Hepatocyte (in vitro differentiated cells): ENCODE measurements at regions not wholly inside any gene's neighbourhood (a gene's known extent, or its start where the extent isn't known, plus 50 kb on each side); places are given as distances from the start of the nearest gene placed in this dataset.
"Not testable (repeated sequence)": the region's sequence is repeated elsewhere in the genome, so short reads cannot be mapped to it uniquely, and the experiment has no call there.

Experiments
- DNase-seq: peaks from one replicate; pipeline ENCODE4 v3.0.0-alpha.2; 2016; ENCODE audit warnings: low spot score
- H2AFZ ChIP-seq: fragments of 200-600 bp; sonication (generic); 2 replicates; pipeline ENCODE4 v1.6.0; 2016; ENCODE audit warnings: antibody characterized with exemption, mild to moderate bottlenecking
- H3K27ac ChIP-seq: fragments of 200-600 bp; sonication (generic); 2 replicates; pipeline ENCODE4 v1.5.1; 2016; ENCODE audit warnings: mild to moderate bottlenecking
- H3K27me3 ChIP-seq: fragments of 200-600 bp; sonication (generic); 2 replicates; pipeline ENCODE4 v1.6.1; 2016
- H3K36me3 ChIP-seq: fragments of 200-600 bp; sonication (generic); replicated peaks from 2 replicates; pipeline ENCODE4 v1.5.1; 2016; ENCODE audit warnings: low read depth; ENCODE audit not compliant: insufficient read depth
- H3K4me1 ChIP-seq: fragments of 200-600 bp; sonication (generic); 2 replicates; pipeline ENCODE4 v1.5.1; 2016; ENCODE audit warnings: mild to moderate bottlenecking, moderate library complexity; ENCODE audit not compliant: insufficient read depth
- H3K4me2 ChIP-seq: fragments of 200-600 bp; sonication (generic); 2 replicates; pipeline ENCODE4 v1.6.0; 2016
- H3K4me3 ChIP-seq: fragments of 200-600 bp; sonication (generic); 2 replicates; pipeline ENCODE4 v1.5.1; 2016; ENCODE audit warnings: mild to moderate bottlenecking
- H3K79me2 ChIP-seq: fragments of 200-600 bp; sonication (generic); 2 replicates; pipeline ENCODE4 v1.6.0; 2017; ENCODE audit warnings: mild to moderate bottlenecking
- H3K9me2 ChIP-seq: fragments of 200-600 bp; sonication (generic); replicated peaks from 2 replicates; pipeline ENCODE4 v1.6.0; 2017; ENCODE audit warnings: mild to moderate bottlenecking; ENCODE audit not compliant: insufficient read depth
- H3K9me3 ChIP-seq: fragments of 200-600 bp; sonication (generic); 2 replicates; pipeline ENCODE4 v1.5.1; 2016; ENCODE audit warnings: low read depth, mild to moderate bottlenecking
- H4K20me1 ChIP-seq: fragments of 200-600 bp; sonication (generic); 2 replicates; pipeline ENCODE4 v1.6.0; 2016; ENCODE audit warnings: mild to moderate bottlenecking; ENCODE audit not compliant: insufficient read depth, poor library complexity, severe bottlenecking
- CTCF ChIP-seq: fragments of 200-600 bp; sonication (generic); IDR thresholded peaks from 2 replicates; pipeline ENCODE4 v1.5.1; 2016; ENCODE audit warnings: antibody characterized with exemption, mild to moderate bottlenecking; ENCODE audit not compliant: poor library complexity
- EZH2 ChIP-seq: fragments of 200-600 bp; sonication (generic); IDR thresholded peaks from 2 replicates; pipeline ENCODE4 v1.6.1; 2016; ENCODE audit warnings: antibody characterized with exemption, mild to moderate bottlenecking, borderline replicate concordance
- EZH2phosphoT487 ChIP-seq: fragments of 200-600 bp; sonication (generic); IDR thresholded peaks from one replicate; pipeline ENCODE4 v1.6.1; 2018; ENCODE audit warnings: antibody characterized with exemption, mild to moderate bottlenecking, low read depth, moderate library complexity; ENCODE audit not compliant: unreplicated experiment, severe bottlenecking
- WGBS: methylation state at CpG from one replicate; pipeline ENCODE4 v1.1.6; 2016; ENCODE audit warnings: low lambda C conversion rate; ENCODE audit errors: missing lambda C conversion rate; 5-methylcytosine and 5-hydroxymethylcytosine counted together

DNA sequence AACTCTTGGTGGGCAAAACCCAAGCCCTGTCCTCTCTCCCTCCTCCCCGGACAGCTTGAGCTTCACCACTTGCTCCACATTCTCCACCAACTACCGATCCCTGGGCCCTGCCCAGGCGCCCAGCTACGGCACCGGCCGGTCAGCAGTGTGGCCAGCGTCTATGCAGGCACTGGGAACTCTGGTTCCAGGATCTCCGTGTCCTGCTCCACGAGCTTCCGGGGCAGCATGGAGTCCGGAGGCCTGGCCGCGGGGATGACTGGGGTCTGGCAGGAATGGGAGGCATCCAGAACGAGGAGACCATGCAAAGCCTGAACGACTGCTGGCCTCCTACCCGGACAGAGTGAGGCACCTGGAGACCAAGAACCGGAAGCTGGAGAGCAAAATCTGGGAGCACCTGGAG lies 68.9 kb upstream of the RTL6 start:
- no peak for TF ChIP-seq EZH2
- TF ChIP-seq CTCF, result no peak
- TF ChIP-seq EZH2phosphoT487, result no peak
- no peaks in the 10 kb centered on the region for H3K9me2 ChIP-seq
- H3K27me3 ChIP-seq, result no peaks in the 10 kb centered on the region
- no peaks in the 10 kb centered on the region for H3K79me2 ChIP-seq
- no peaks in the 10 kb centered on the region for H3K36me3 ChIP-seq
- DNase-seq, result no peak
- 94% methylated on average over 17 of the region's 17 CpGs for WGBS
- H3K9me3 ChIP-seq, result no peaks in the 10 kb centered on the region
- H3K4me2 ChIP-seq, result no peak overlapping the region
- no peak overlapping the region for H3K27ac ChIP-seq
- no peaks in the 10 kb centered on the region for H4K20me1 ChIP-seq
- H2AFZ ChIP-seq, result no peak overlapping the region
- H3K4me3 ChIP-seq, result no peak overlapping the region
- no peaks in the 10 kb centered on the region for H3K4me1 ChIP-seq

GRCh38 chr22:44562651-44563050 lies 64.6 kb upstream of the RTL6 start:
- WGBS, result 91% methylated on average over 7 of the region's 7 CpGs
- not testable (repeated sequence) for H3K27me3 ChIP-seq, H3K9me3 ChIP-seq, H3K4me1 ChIP-seq, H3K79me2 ChIP-seq, H3K4me3 ChIP-seq, H4K20me1 ChIP-seq, H3K36me3 ChIP-seq, H2AFZ ChIP-seq, H3K27ac ChIP-seq, H3K9me2 ChIP-seq, H3K4me2 ChIP-seq, DNase-seq

DNA sequence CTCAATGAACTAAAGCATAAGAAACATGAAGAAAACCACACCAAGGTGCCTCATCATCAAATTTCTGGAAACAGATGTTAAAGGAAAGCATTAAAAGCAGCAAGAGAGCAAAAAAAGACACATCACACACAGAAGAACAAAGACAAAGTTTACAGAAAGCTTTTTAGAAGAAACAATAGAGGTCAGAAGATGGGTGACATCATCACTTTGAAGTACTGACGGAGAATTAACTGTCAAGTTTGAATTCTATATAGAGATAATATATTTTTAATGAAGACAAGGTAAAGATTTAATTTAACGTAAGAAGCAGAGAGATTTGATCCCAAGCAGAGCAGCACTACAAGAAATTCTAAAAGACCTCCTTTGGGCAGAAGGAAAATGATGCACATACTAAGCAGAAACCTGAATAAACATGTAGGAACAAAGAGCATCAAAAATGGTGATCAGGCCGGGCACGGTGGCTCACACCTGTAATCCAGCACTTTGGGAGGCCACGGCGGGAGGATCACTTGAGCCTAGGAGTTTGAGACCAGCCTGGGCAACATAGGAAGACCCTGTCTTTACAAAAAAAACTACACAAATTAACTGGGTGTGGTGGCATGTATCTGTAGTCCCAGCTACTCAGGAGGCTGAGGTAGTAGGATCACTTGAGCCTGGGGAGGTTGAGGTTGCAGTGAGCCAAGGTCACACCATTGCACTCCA lies 63.3 kb upstream of the RTL6 start:
- Histone ChIP-seq H3K9me3 (no peaks in the 10 kb centered on the region), H3K36me3 (no peaks in the 10 kb centered on the region), H3K9me2 (no peaks in the 10 kb centered on the region), H3K4me1 (no peaks in the 10 kb centered on the region), H3K27ac (no peak overlapping the region), H2AFZ (no peak overlapping the region), H3K27me3 (no peaks in the 10 kb centered on the region), H3K4me3 (no peak overlapping the region), H3K79me2 (no peaks in the 10 kb centered on the region), H3K4me2 (no peak overlapping the region), H4K20me1 (no peaks in the 10 kb centered on the region)
- WGBS, result 88% methylated on average over 6 of the region's 6 CpGs
- TF ChIP-seq EZH2 (no peak), CTCF (no peak), EZH2phosphoT487 (no peak)
- DNase-seq, result no peak

GRCh38 chr22:44558671-44559070 lies 60.6 kb upstream of the RTL6 start:
- not testable (repeated sequence) for H3K27ac ChIP-seq, DNase-seq, H4K20me1 ChIP-seq, H2AFZ ChIP-seq, H3K36me3 ChIP-seq, H3K9me3 ChIP-seq, H3K9me2 ChIP-seq, H3K79me2 ChIP-seq, H3K4me1 ChIP-seq, H3K4me3 ChIP-seq, H3K4me2 ChIP-seq, H3K27me3 ChIP-seq
- WGBS, result 89% methylated on average over 7 of the region's 7 CpGs

DNA sequence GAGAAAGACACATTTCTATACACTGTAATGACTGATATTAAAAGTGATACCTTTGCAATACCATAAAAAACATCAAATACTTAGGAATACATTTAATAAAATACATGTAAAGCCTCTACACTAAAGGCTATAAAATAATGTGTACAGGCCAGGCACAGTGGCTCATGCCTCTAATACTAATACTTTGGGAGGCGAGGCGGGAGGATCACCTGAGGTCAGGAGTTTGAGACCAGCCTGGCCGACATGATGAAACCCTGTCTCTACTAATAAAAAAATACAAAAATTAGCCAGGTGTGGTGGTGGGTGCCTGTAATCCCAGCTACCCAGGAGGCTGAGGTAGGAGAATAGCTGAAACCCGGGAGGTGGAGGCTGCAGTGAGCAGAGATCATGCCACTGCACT lies 59.8 kb upstream of the RTL6 start:
- H3K79me2 ChIP-seq, H3K4me2 ChIP-seq, H3K27ac ChIP-seq, DNase-seq, H2AFZ ChIP-seq, H3K9me2 ChIP-seq, H4K20me1 ChIP-seq, H3K27me3 ChIP-seq, H3K4me3 ChIP-seq, H3K4me1 ChIP-seq, H3K9me3 ChIP-seq, H3K36me3 ChIP-seq: not testable (repeated sequence)
- 92% methylated on average over 4 of the region's 4 CpGs for WGBS
